H1 (cell line): ENCODE measurements at regions not wholly inside any gene's neighbourhood (a gene's known extent, or its start where the extent isn't known, plus 50 kb on each side); places are given as distances from the start of the nearest gene placed in this dataset.

Experiments
- CTCF ChIA-PET: fragments of 300-600 bp; sonication (Branson Sonifier 250); formaldehyde crosslinking; loops from one replicate; lab custom pipeline; 2021; ENCODE audit not compliant: partially characterized antibody; lab: Charles Lee
- POLR2A ChIA-PET: fragments of 300-600 bp; sonication (Branson Sonifier 250); formaldehyde crosslinking; loops from one replicate; lab custom pipeline; 2021; ENCODE audit warnings: inconsistent platforms; ENCODE audit not compliant: partially characterized antibody; lab: Charles Lee
- DNase-seq, 2 experiments: peaks; one replicate each; pipeline versions ENCODE4 v3.0.0 to v3.0.0-alpha.2; 2010 to 2022; ENCODE audit warnings: low spot score in 2 of 2, low read depth in 1 of 2, mixed read lengths in 1 of 2
- FAIRE-seq: peaks from 2 replicates; lab custom pipeline; 2011; peaks lifted over from hg19 to GRCh38; lab: Jason Lieb, UNC
- H2AFZ ChIP-seq: 2 replicates; pipeline ENCODE4 v1.8.1; 2012; ENCODE audit warnings: low read length, inconsistent platforms
- H2AK5ac ChIP-seq: 2 replicates; pipeline ENCODE4 v1.6.1; 2013; ENCODE audit warnings: low read depth, low read length
- H2BK120ac ChIP-seq: replicated peaks from 2 replicates; pipeline ENCODE3; 2013; ENCODE audit warnings: low read depth, low read length, inconsistent platforms
- H2BK12ac ChIP-seq: 2 replicates; pipeline ENCODE4 v1.6.1; 2013; ENCODE audit warnings: low read depth, low read length
- H2BK15ac ChIP-seq: 2 replicates; pipeline ENCODE4 v1.6.1; 2013; ENCODE audit warnings: low read length
- H2BK20ac ChIP-seq: 2 replicates; pipeline ENCODE4 v1.6.1; 2013; ENCODE audit warnings: low read length
- H2BK5ac ChIP-seq: 2 replicates; pipeline ENCODE4 v1.6.1; 2013; ENCODE audit warnings: low read depth, low read length
- H3K14ac ChIP-seq: 2 replicates; pipeline ENCODE4 v1.6.1; 2013; ENCODE audit warnings: inconsistent platforms; ENCODE audit not compliant: insufficient read length
- H3K18ac ChIP-seq: 2 replicates; pipeline ENCODE4 v1.6.1; 2013; ENCODE audit warnings: low read length; ENCODE audit errors: extremely low read depth
- H3K23ac ChIP-seq: 2 replicates; pipeline ENCODE4 v1.6.1; 2013; ENCODE audit warnings: inconsistent platforms; ENCODE audit not compliant: insufficient read length
- H3K23me2 ChIP-seq: 2 replicates; pipeline ENCODE4 v1.6.1; 2013; ENCODE audit warnings: low read depth, low read length
- H3K27ac ChIP-seq: 2 replicates; pipeline ENCODE4 v1.6.1; 2011; ENCODE audit warnings: low read depth, low read length, inconsistent platforms
- H3K27me3 ChIP-seq, 4 experiments: replicated peaks in 1 of 4; 1 replicate in 1 of 4; 2 replicates in 3 of 4; pipeline versions ENCODE4 v1.6.1 to v1.8.1; 2011 to 2013; ENCODE audit warnings: low read length in 3 of 4, mild to moderate bottlenecking in 3 of 4, inconsistent platforms in 2 of 4, mixed read lengths in 2 of 4, moderate library complexity in 1 of 4; ENCODE audit not compliant: control insufficient read depth in 3 of 4, insufficient read depth in 3 of 4; ENCODE audit errors: extremely low read depth in 1 of 4
- H3K36me3 ChIP-seq, 4 experiments: 2 replicates each; pipeline versions ENCODE4 v1.6.1 to v1.8.1; 2011 to 2013; ENCODE audit warnings: mild to moderate bottlenecking in 4 of 4, low read length in 3 of 4, moderate library complexity in 2 of 4, control low read depth in 1 of 4, inconsistent platforms in 1 of 4; ENCODE audit not compliant: insufficient read depth in 4 of 4, control insufficient read depth in 2 of 4
- H3K4ac ChIP-seq: replicated peaks from 2 replicates; pipeline ENCODE3; 2013; ENCODE audit warnings: low read length, low read depth, mixed read lengths, inconsistent platforms; ENCODE audit not compliant: insufficient read length
- H3K4me1 ChIP-seq, 4 experiments: replicated peaks in 1 of 4; 1 replicate in 1 of 4; 2 replicates in 3 of 4; pipeline versions ENCODE4 v1.6.1 to v1.8.1; 2011 to 2013; ENCODE audit warnings: low read length in 3 of 4, inconsistent platforms in 2 of 4, mixed read lengths in 1 of 4; ENCODE audit not compliant: insufficient read depth in 4 of 4, control insufficient read depth in 3 of 4
- H3K4me2 ChIP-seq, 2 experiments: 2 replicates each; pipeline versions ENCODE4 v1.6.1 to v1.8.1; 2011 to 2013; ENCODE audit warnings: low read depth in 2 of 2, low read length in 2 of 2, control low read depth in 1 of 2, inconsistent platforms in 1 of 2, mild to moderate bottlenecking in 1 of 2; ENCODE audit not compliant: insufficient read depth in 1 of 2
- H3K4me3 ChIP-seq, 4 experiments: fragments of 200-600, 300-600 bp in 1 of 4; sonication (generic), shearing (Covaris generic), sonication (Bioruptor Twin) in 1 of 4; 2 replicates each; pipeline versions ENCODE4 v1.5.1 to v1.8.1; 2011 to 2016; ENCODE audit warnings: low read length in 4 of 4, low read depth in 3 of 4, control low read depth in 2 of 4, inconsistent platforms in 2 of 4, mild to moderate bottlenecking in 2 of 4, mixed read lengths in 1 of 4, moderate library complexity in 1 of 4; ENCODE audit not compliant: insufficient read depth in 2 of 4; ENCODE audit errors: extremely low read depth in 1 of 4
- H3K56ac ChIP-seq: replicated peaks from 2 replicates; pipeline ENCODE3; 2013; ENCODE audit warnings: low read depth, mild to moderate bottlenecking, mixed read lengths, low read length, inconsistent platforms; ENCODE audit not compliant: insufficient read length
- H3K79me1 ChIP-seq: 2 replicates; pipeline ENCODE4 v1.6.1; 2013; ENCODE audit warnings: low read depth, low read length, control low read depth
- H3K79me2 ChIP-seq, 2 experiments: 2 replicates each; pipeline versions ENCODE4 v1.6.1 to v1.8.1; 2012 to 2013; ENCODE audit warnings: low read length in 2 of 2, mild to moderate bottlenecking in 2 of 2, inconsistent platforms in 1 of 2; ENCODE audit not compliant: insufficient read depth in 2 of 2, control insufficient read depth in 1 of 2
- H3K9ac ChIP-seq, 4 experiments: replicated peaks in 1 of 4; 1 replicate in 1 of 4; 2 replicates in 3 of 4; pipeline versions ENCODE4 v1.6.1 to v1.8.1; 2011 to 2013; ENCODE audit warnings: low read depth in 3 of 4, low read length in 3 of 4, control low read depth in 2 of 4, mild to moderate bottlenecking in 2 of 4, moderate library complexity in 2 of 4, inconsistent platforms in 1 of 4; ENCODE audit errors: extremely low read depth in 1 of 4
- H3K9me3 ChIP-seq, 2 experiments: 2 replicates each; pipeline versions ENCODE4 v1.6.1 to v1.8.1; 2012 to 2013; ENCODE audit warnings: mild to moderate bottlenecking in 2 of 2, moderate library complexity in 2 of 2, control low read depth in 1 of 2, inconsistent platforms in 1 of 2, low read depth in 1 of 2, low read length in 1 of 2, mixed read lengths in 1 of 2; ENCODE audit not compliant: insufficient read depth in 2 of 2
- H4K20me1 ChIP-seq, 2 experiments: replicated peaks in 1 of 2; 2 replicates each; pipeline versions ENCODE3 to v1.8.1; 2011 to 2013; ENCODE audit warnings: inconsistent platforms in 2 of 2, low read length in 2 of 2, mild to moderate bottlenecking in 1 of 2; ENCODE audit not compliant: insufficient read depth in 2 of 2, control insufficient read depth in 1 of 2
- H4K5ac ChIP-seq: 2 replicates; pipeline ENCODE4 v1.6.1; 2013; ENCODE audit warnings: low read length, low read depth, mixed read lengths, inconsistent platforms; ENCODE audit not compliant: insufficient read length
- H4K8ac ChIP-seq: 2 replicates; pipeline ENCODE4 v1.8.0; 2013; ENCODE audit warnings: mild to moderate bottlenecking, moderate library complexity, low read length, inconsistent platforms; ENCODE audit not compliant: insufficient read depth; ENCODE audit errors: extremely low read depth
- H4K91ac ChIP-seq: replicated peaks from 2 replicates; pipeline ENCODE3; 2013; ENCODE audit warnings: low read length, mixed read lengths, inconsistent platforms; ENCODE audit not compliant: insufficient read length
- RAD21 ChIP-seq, 2 experiments: IDR thresholded peaks in 1 of 2; conservative IDR thresholded peaks in 1 of 2; 2 replicates each; pipeline ENCODE4 v1.6.1; 2011; ENCODE audit warnings: low read depth in 2 of 2, low read length in 2 of 2, improper control_type of control experiment in 1 of 2, inconsistent platforms in 1 of 2, mild to moderate bottlenecking in 1 of 2, moderate library complexity in 1 of 2
- SIRT6 ChIP-seq: IDR thresholded peaks from one replicate; pipeline ENCODE4 v1.7.1; 2012; ENCODE audit warnings: low read length, inconsistent platforms
- TEAD4 ChIP-seq: IDR thresholded peaks from 2 replicates; pipeline ENCODE4 v1.6.1; 2012; ENCODE audit warnings: low read depth, low read length, inconsistent platforms, mixed read lengths
- USF2 ChIP-seq: IDR thresholded peaks from 2 replicates; pipeline ENCODE4 v1.6.1; 2011; ENCODE audit warnings: low read length, improper control_type of control experiment
- WGBS, 2 experiments: shearing (Covaris generic) in 1 of 2; methylation state at CpG; one replicate each; pipeline versions ENCODE4 v1.1.6 to v1.1.7; 2013 to 2015; ENCODE audit warnings: low lambda C conversion rate in 2 of 2, mixed read lengths in 2 of 2, inconsistent platforms in 1 of 2, low coverage in 1 of 2, missing lambda C conversion rate in 1 of 2; ENCODE audit not compliant: insufficient replicate concordance in 2 of 2, insufficient coverage in 1 of 2, insufficient read length in 1 of 2; ENCODE audit errors: extremely low coverage in 1 of 2, missing lambda C conversion rate in 1 of 2; 5-methylcytosine and 5-hydroxymethylcytosine counted together
- TF ChIP-seq, protein P1 (sequence below), 3 experiments: IDR thresholded peaks; 1 replicate in 2 of 3; 2 replicates in 1 of 3; pipeline versions ENCODE4 v1.5.1 to v1.6.1; 2011; ENCODE audit warnings: low read length in 3 of 3, mild to moderate bottlenecking in 3 of 3, inconsistent platforms in 2 of 3, low read depth in 1 of 3, moderate library complexity in 1 of 3; ENCODE audit not compliant: insufficient read depth in 1 of 3; ENCODE audit errors: control extremely low read depth in 1 of 3
- TF ChIP-seq, protein P2 (sequence below): IDR thresholded peaks from 2 replicates; pipeline ENCODE4 v1.6.1; 2011; ENCODE audit warnings: low read depth, mild to moderate bottlenecking, low read length; ENCODE audit not compliant: insufficient read depth

GRCh38 chr1:194342484-194343262, 1156.3 kb upstream of the B3GALT2 start:
- peak; percentile 49 to 54 for DNase-seq
- FAIRE-seq, result no peak
- peak overlapping the region in 1 of 2 experiments; percentile 59; a peak in 1 of 4 replicates for H3K4me2 ChIP-seq
- no peak overlapping the region for H3K4ac ChIP-seq
- no peak overlapping the region for H4K8ac ChIP-seq
- H2BK12ac ChIP-seq, result no peak overlapping the region
- 0 out of 2 replicates have a peak, but pooled peaks cover 2% of the 10 kb centered on the region for H3K23me2 ChIP-seq
- H3K79me1 ChIP-seq, result no peaks in the 10 kb centered on the region
- H3K4me1 ChIP-seq, result peaks cover 0 to 3% (median 0%) of the 10 kb centered on the region in 4 experiments; a peak in 2 of 7 replicates
- peak overlapping the region in 1 of 4 experiments; percentile 19; a peak in 2 of 8 replicates for H3K4me3 ChIP-seq
- no peak overlapping the region for H3K23ac ChIP-seq
- no peak overlapping the region for H2BK20ac ChIP-seq
- no peak overlapping the region for H2BK15ac ChIP-seq
- H3K27me3 ChIP-seq, result no peaks in the 10 kb centered on the region
- WGBS, 2 experiments, result 69% methylated on average over 18 of the region's 18 CpGs; no CpG with 5 or more reads in 1 of the 2 experiments
- H2BK5ac ChIP-seq, result no peak overlapping the region; the same call in 1 of the 2 replicates
- H2AK5ac ChIP-seq, result no peak overlapping the region
- no peak overlapping the region for H2BK120ac ChIP-seq
- ChIA-PET CTCF (interaction anchor here (0.6 to 1.4 kb wide), 17 partner anchors 9 to 795 kb away, joined by 3 to 4 read pairs (median 3); no protein-coding TSS in a partner anchor), POLR2A (interaction anchor here (0.5 kb wide), 1 partner anchor 680 kb away, joined by 3 read pairs; no protein-coding TSS in a partner anchor)
- no peaks in the 10 kb centered on the region for H3K36me3 ChIP-seq
- no peak overlapping the region for H3K56ac ChIP-seq
- H2AFZ ChIP-seq, result peak overlapping the region; percentile 84
- H4K20me1 ChIP-seq, result no peaks in the 10 kb centered on the region
- no peak overlapping the region for H3K27ac ChIP-seq
- no peak overlapping the region for H4K5ac ChIP-seq
- H3K9ac ChIP-seq, result no peak overlapping the region
- no peaks in the 10 kb centered on the region for H3K79me2 ChIP-seq
- no peaks in the 10 kb centered on the region for H3K9me3 ChIP-seq
- H3K18ac ChIP-seq, result peak overlapping the region; percentile 13; the same call in 1 of the 2 replicates
- no peak overlapping the region for H3K14ac ChIP-seq
- H4K91ac ChIP-seq, result no peak overlapping the region
- TF ChIP-seq TEAD4 (0 out of 2 replicates have a peak, but pooled peaks have one; percentile 6), RAD21 (IDR thresholded peaks at IDR 0.05 in 1 of 2, conservative IDR thresholded peaks at IDR 0.05 in 1 of 2; ENCODE audit: low read depth in 2 of 2, low read length in 2 of 2) (peak; percentile 66 to 73), USF2 (peak; percentile 65), SIRT6 (no peak)
- TF ChIP-seq, protein P1, sequence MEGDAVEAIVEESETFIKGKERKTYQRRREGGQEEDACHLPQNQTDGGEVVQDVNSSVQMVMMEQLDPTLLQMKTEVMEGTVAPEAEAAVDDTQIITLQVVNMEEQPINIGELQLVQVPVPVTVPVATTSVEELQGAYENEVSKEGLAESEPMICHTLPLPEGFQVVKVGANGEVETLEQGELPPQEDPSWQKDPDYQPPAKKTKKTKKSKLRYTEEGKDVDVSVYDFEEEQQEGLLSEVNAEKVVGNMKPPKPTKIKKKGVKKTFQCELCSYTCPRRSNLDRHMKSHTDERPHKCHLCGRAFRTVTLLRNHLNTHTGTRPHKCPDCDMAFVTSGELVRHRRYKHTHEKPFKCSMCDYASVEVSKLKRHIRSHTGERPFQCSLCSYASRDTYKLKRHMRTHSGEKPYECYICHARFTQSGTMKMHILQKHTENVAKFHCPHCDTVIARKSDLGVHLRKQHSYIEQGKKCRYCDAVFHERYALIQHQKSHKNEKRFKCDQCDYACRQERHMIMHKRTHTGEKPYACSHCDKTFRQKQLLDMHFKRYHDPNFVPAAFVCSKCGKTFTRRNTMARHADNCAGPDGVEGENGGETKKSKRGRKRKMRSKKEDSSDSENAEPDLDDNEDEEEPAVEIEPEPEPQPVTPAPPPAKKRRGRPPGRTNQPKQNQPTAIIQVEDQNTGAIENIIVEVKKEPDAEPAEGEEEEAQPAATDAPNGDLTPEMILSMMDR (IDR thresholded peaks at IDR 0.05; ENCODE audit: control extremely low read depth in 1 of 3, insufficient read depth in 1 of 3, low read depth in 1 of 3, low read length in 3 of 3), result peak; percentile 87 to 99 (median 88)
- TF ChIP-seq, protein P2, sequence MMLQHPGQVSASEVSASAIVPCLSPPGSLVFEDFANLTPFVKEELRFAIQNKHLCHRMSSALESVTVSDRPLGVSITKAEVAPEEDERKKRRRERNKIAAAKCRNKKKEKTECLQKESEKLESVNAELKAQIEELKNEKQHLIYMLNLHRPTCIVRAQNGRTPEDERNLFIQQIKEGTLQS, result peak; percentile 71
